Naive thymus-derived CD4-positive, alpha-beta T cell (primary cell): ENCODE measurements at regions not wholly inside any gene's neighbourhood (a gene's known extent, or its start where the extent isn't known, plus 50 kb on each side); places are given as distances from the start of the nearest gene placed in this dataset.

Source experiments
- ATAC-seq: fragments of 150-1000 bp; cut with Tn5 transposase; 2 replicates; pipeline ENCODE4 v1.10.0; 2021; ENCODE audit warnings: mild to moderate bottlenecking, moderate library complexity
- CTCF ChIA-PET: fragments of 350-600 bp; sonication (Branson Sonifier 250); formaldehyde crosslinking; loops from one replicate; lab custom pipeline; 2021; ENCODE audit warnings: antibody characterized with exemption; lab: Charles Lee
- POLR2A ChIA-PET: fragments of 350-600 bp; sonication (Branson Sonifier 250); formaldehyde crosslinking; loops from one replicate; lab custom pipeline; 2021; ENCODE audit warnings: antibody characterized with exemption, inconsistent platforms; lab: Charles Lee
- DNase-seq, 9 donors: peaks; one replicate each; pipeline versions ENCODE4 v3.0.0 to v3.0.0-alpha.2; 2020 to 2022; ENCODE audit warnings: mixed read lengths in 1 of 9
- H3K27ac ChIP-seq: one replicate; pipeline ENCODE4 v1.7.0; 2013; ENCODE audit warnings: mild to moderate bottlenecking, low read depth, low read length, moderate library complexity
- H3K27me3 ChIP-seq, 2 donors: one replicate each; pipeline ENCODE4 v1.7.0; 2013; ENCODE audit warnings: low read length in 2 of 2, mild to moderate bottlenecking in 2 of 2, moderate library complexity in 2 of 2; ENCODE audit not compliant: control insufficient read depth in 2 of 2, insufficient read depth in 2 of 2
- H3K36me3 ChIP-seq, 3 experiments: 1 replicate in 2 of 3; 2 replicates in 1 of 3; pipeline ENCODE4 v1.7.0; 2013; ENCODE audit warnings: low read length in 3 of 3, mild to moderate bottlenecking in 3 of 3, moderate library complexity in 1 of 3; ENCODE audit not compliant: insufficient read depth in 3 of 3, control insufficient read depth in 2 of 3
- H3K4me1 ChIP-seq, 2 donors: one replicate each; pipeline ENCODE4 v1.7.0; 2013; ENCODE audit warnings: low read length in 2 of 2, mild to moderate bottlenecking in 2 of 2, moderate library complexity in 1 of 2; ENCODE audit not compliant: control insufficient read depth in 2 of 2, insufficient read depth in 2 of 2
- H3K4me3 ChIP-seq: 2 replicates; pipeline ENCODE4 v1.7.0; 2013; ENCODE audit warnings: mild to moderate bottlenecking, low read length
- H3K9me3 ChIP-seq, 3 experiments: 1 replicate in 2 of 3; 2 replicates in 1 of 3; pipeline ENCODE4 v1.7.0; 2013; ENCODE audit warnings: low read length in 3 of 3; ENCODE audit not compliant: control insufficient read depth in 2 of 3
- H3K27ac Mint-ChIP-seq, 9 donors: one replicate each; pipeline ENCODE4 v1.8.0; 2020 to 2022; ENCODE audit warnings: mixed read lengths in 9 of 9, mild to moderate bottlenecking in 8 of 9, moderate library complexity in 5 of 9, inconsistent platforms in 2 of 9
- H3K27me3 Mint-ChIP-seq, 5 donors: one replicate each; pipeline ENCODE4 v1.8.0; 2021 to 2022; ENCODE audit warnings: mixed read lengths in 5 of 5, mild to moderate bottlenecking in 1 of 5
- H3K36me3 Mint-ChIP-seq, 5 donors: one replicate each; pipeline ENCODE4 v1.8.0; 2020 to 2022; ENCODE audit warnings: mixed read lengths in 5 of 5, mild to moderate bottlenecking in 3 of 5, inconsistent platforms in 1 of 5
- H3K4me1 Mint-ChIP-seq, 7 donors: one replicate each; pipeline ENCODE4 v1.8.0; 2020 to 2022; ENCODE audit warnings: mixed read lengths in 7 of 7, mild to moderate bottlenecking in 3 of 7, inconsistent platforms in 1 of 7
- H3K4me3 Mint-ChIP-seq, 10 donors: one replicate each; pipeline ENCODE4 v1.8.0; 2020 to 2022; ENCODE audit warnings: mild to moderate bottlenecking in 10 of 10, mixed read lengths in 10 of 10, moderate library complexity in 6 of 10, inconsistent platforms in 2 of 10
- H3K9me3 Mint-ChIP-seq, 11 donors: one replicate each; pipeline ENCODE4 v1.8.0; 2020 to 2022; ENCODE audit warnings: mixed read lengths in 11 of 11, mild to moderate bottlenecking in 4 of 11, inconsistent platforms in 1 of 11, moderate library complexity in 1 of 11
- intact Hi-C, 2 donors: fragments of 100-400 bp; cut with micrococcal nuclease; formaldehyde crosslinking; loops; one replicate each; pipeline ENCODE4 v1.15.1; 2023

GRCh38 chr2:240212425-240213225, 72.2 kb upstream of the OTOS start:
- Histone ChIP-seq H3K27ac (no peak overlapping the region), H3K27me3 (no peaks in the 10 kb centered on the region), H3K9me3 (no peaks in the 10 kb centered on the region), H3K4me3 (no peak overlapping the region), H3K36me3 (no peaks in the 10 kb centered on the region), H3K4me1 (no peaks in the 10 kb centered on the region)
- H3K9me3 Mint-ChIP-seq: no peaks in the 10 kb centered on the region
- no peaks in the 10 kb centered on the region for H3K36me3 Mint-ChIP-seq
- ChIA-PET CTCF (no interaction called here), POLR2A (no interaction called here)
- ATAC-seq: no peak
- H3K27ac Mint-ChIP-seq: no peak overlapping the region
- H3K4me3 Mint-ChIP-seq: no peak overlapping the region
- DNase-seq: no peak
- no peaks in the 10 kb centered on the region for H3K4me1 Mint-ChIP-seq
- H3K27me3 Mint-ChIP-seq: no peaks in the 10 kb centered on the region
- intact Hi-C loops: no loop called here

- H3K27me3 ChIP-seq: no peaks in the 10 kb centered on the region
- no peak overlapping the region for H3K27ac ChIP-seq
- Mint-ChIP-seq H3K4me3 (no peak overlapping the region), H3K4me1 (no peaks in the 10 kb centered on the region), H3K27ac (no peak overlapping the region), H3K36me3 (no peaks in the 10 kb centered on the region), H3K9me3 (no peaks in the 10 kb centered on the region), H3K27me3 (no peaks in the 10 kb centered on the region)
- no peaks in the 10 kb centered on the region for H3K4me1 ChIP-seq
- intact Hi-C loops: no loop called here
- DNase-seq (no peak), ATAC-seq (no peak)
- H3K9me3 ChIP-seq: no peaks in the 10 kb centered on the region
- ChIA-PET POLR2A (no interaction called here), CTCF (no interaction called here)
- no peak overlapping the region for H3K4me3 ChIP-seq
- no peaks in the 10 kb centered on the region for H3K36me3 ChIP-seq
Observed at GRCh38 chr2:240213226-240213475, 72.7 kb upstream of the OTOS start.

GRCh38 chr2:240213476-240214421, 73.3 kb upstream of the OTOS start:
- Mint-ChIP-seq H3K4me1 (no peaks in the 10 kb centered on the region), H3K36me3 (no peaks in the 10 kb centered on the region), H3K9me3 (no peaks in the 10 kb centered on the region), H3K4me3 (no peak overlapping the region), H3K27ac (no peak overlapping the region), H3K27me3 (no peaks in the 10 kb centered on the region)
- Histone ChIP-seq H3K36me3 (no peaks in the 10 kb centered on the region), H3K4me3 (no peak overlapping the region), H3K27me3 (no peaks in the 10 kb centered on the region), H3K4me1 (no peaks in the 10 kb centered on the region), H3K9me3 (no peaks in the 10 kb centered on the region), H3K27ac (no peak overlapping the region)
- intact Hi-C loops: no loop called here
- CTCF ChIA-PET: no interaction called here
- POLR2A ChIA-PET: no interaction called here
- DNase-seq (no peak), ATAC-seq (no peak)

GRCh38 chr2:240214790-240215675, 74.6 kb upstream of the OTOS start:
- no peaks in the 10 kb centered on the region for H3K4me1 Mint-ChIP-seq
- Histone ChIP-seq H3K27ac (no peak overlapping the region), H3K9me3 (no peaks in the 10 kb centered on the region), H3K4me1 (no peaks in the 10 kb centered on the region), H3K27me3 (no peaks in the 10 kb centered on the region), H3K36me3 (no peaks in the 10 kb centered on the region), H3K4me3 (no peak overlapping the region)
- peaks cover 0 to 5% (median 3%) of the 10 kb centered on the region in 5 donors for H3K27me3 Mint-ChIP-seq
- H3K36me3 Mint-ChIP-seq: no peaks in the 10 kb centered on the region
- ChIA-PET POLR2A (no interaction called here), CTCF (no interaction called here)
- no peak overlapping the region for H3K4me3 Mint-ChIP-seq
- intact Hi-C loops: no loop called here
- no peak for DNase-seq
- no peak for ATAC-seq
- no peak overlapping the region for H3K27ac Mint-ChIP-seq
- no peaks in the 10 kb centered on the region for H3K9me3 Mint-ChIP-seq

- ATAC-seq: no peak
Observed at GRCh38 chr2:240215676-240216051, 75.2 kb upstream of the OTOS start.

GRCh38 chr2:240216167-240216566, 75.7 kb upstream of the OTOS start:
- no peaks in the 10 kb centered on the region for H3K36me3 Mint-ChIP-seq
- no peak overlapping the region for H3K4me3 ChIP-seq
- no peaks in the 10 kb centered on the region for H3K36me3 ChIP-seq
- no peak overlapping the region for H3K4me3 Mint-ChIP-seq
- H3K4me1 ChIP-seq: no peaks in the 10 kb centered on the region
- peaks cover 0 to 3% of the 10 kb centered on the region in 2 donors for H3K27me3 ChIP-seq
- no peak overlapping the region for H3K27ac Mint-ChIP-seq
- H3K4me1 Mint-ChIP-seq: no peaks in the 10 kb centered on the region
- DNase-seq: no peak
- ATAC-seq: no peak
- H3K9me3 Mint-ChIP-seq: no peaks in the 10 kb centered on the region
- peaks cover 0 to 15% (median 5%) of the 10 kb centered on the region in 5 donors for H3K27me3 Mint-ChIP-seq
- ChIA-PET POLR2A (no interaction called here), CTCF (no interaction called here)
- intact Hi-C loops: no loop called here
- no peaks in the 10 kb centered on the region for H3K9me3 ChIP-seq
- no peak overlapping the region for H3K27ac ChIP-seq

More at GRCh38 chr2:240215676-240216051, 75.2 kb upstream of the OTOS start:
- ChIA-PET CTCF (no interaction called here), POLR2A (no interaction called here)
- Histone ChIP-seq H3K9me3 (no peaks in the 10 kb centered on the region), H3K4me1 (no peaks in the 10 kb centered on the region), H3K27me3 (peaks cover 0 to 3% of the 10 kb centered on the region in 2 donors), H3K27ac (no peak overlapping the region), H3K4me3 (no peak overlapping the region), H3K36me3 (no peaks in the 10 kb centered on the region)
- intact Hi-C loops: no loop called here
- no peak overlapping the region for H3K4me3 Mint-ChIP-seq
- H3K27ac Mint-ChIP-seq: no peak overlapping the region
- H3K27me3 Mint-ChIP-seq: peaks cover 0 to 12% (median 5%) of the 10 kb centered on the region in 5 donors
- no peaks in the 10 kb centered on the region for H3K4me1 Mint-ChIP-seq
- no peak for DNase-seq
- no peaks in the 10 kb centered on the region for H3K36me3 Mint-ChIP-seq
- H3K9me3 Mint-ChIP-seq: no peaks in the 10 kb centered on the region
